ENCODE measurements at regions not wholly inside any gene's neighbourhood (a gene's known extent, or its start where the extent isn't known, plus 50 kb on each side); places are given as distances from the start of the nearest gene placed in this dataset.

GRCh38 chr4:98758182-98758581 is 99.8 kb upstream of the TSPAN5 start:
- DNase-seq (ENCODE audit: low read depth) = no peak

- no peak for DNase-seq (ENCODE audit: low read depth)
Measured at GRCh38 chr4:98754736-98755135, 96.3 kb upstream of the TSPAN5 start.

- no peak for DNase-seq (ENCODE audit: low read depth)
Measured at GRCh38 chr4:98749206-98749605, 90.8 kb upstream of the TSPAN5 start.

- no peak for DNase-seq (ENCODE audit: low read depth)
Measured at GRCh38 chr4:98748609-98749008, 90.2 kb upstream of the TSPAN5 start.

GRCh38 chr4:98747393-98748091 is 89.1 kb upstream of the TSPAN5 start:
- DNase-seq (ENCODE audit: low read depth) = no peak

GRCh38 chr4:98746936-98747335 is 88.5 kb upstream of the TSPAN5 start:
- no peak for DNase-seq (ENCODE audit: low read depth)

GRCh38 chr4:98746530-98746929 is 88.1 kb upstream of the TSPAN5 start:
- no peak for DNase-seq (ENCODE audit: low read depth)

GRCh38 chr4:98745366-98745765 is 87.0 kb upstream of the TSPAN5 start:
- DNase-seq (ENCODE audit: low read depth) = no peak

GRCh38 chr4:98744372-98745150 is 86.2 kb upstream of the TSPAN5 start:
- DNase-seq (ENCODE audit: low read depth) = no peak

GRCh38 chr4:98741952-98742351 is 83.5 kb upstream of the TSPAN5 start:
- DNase-seq (ENCODE audit: low read depth) = no peak

GRCh38 chr4:98739751-98740150 is 81.3 kb upstream of the TSPAN5 start:
- no peak for DNase-seq (ENCODE audit: low read depth)

GRCh38 chr4:98733601-98734000 is 75.2 kb upstream of the TSPAN5 start:
- DNase-seq (ENCODE audit: low read depth) = no peak

- DNase-seq (ENCODE audit: low read depth) = no peak
Measured at GRCh38 chr4:98728871-98729270, 70.5 kb upstream of the TSPAN5 start.

GRCh38 chr4:98728433-98728832 is 70.0 kb upstream of the TSPAN5 start:
- DNase-seq (ENCODE audit: low read depth) = no peak

GRCh38 chr4:98722000-98722399 is 63.6 kb upstream of the TSPAN5 start:
- DNase-seq (ENCODE audit: low read depth) = no peak

GRCh38 chr4:98720871-98721480 is 62.6 kb upstream of the TSPAN5 start:
- DNase-seq (ENCODE audit: low read depth) = no peak

- DNase-seq (ENCODE audit: low read depth) = no peak
Measured at GRCh38 chr4:98716796-98717195, 58.4 kb upstream of the TSPAN5 start.

GRCh38 chr4:98712607-98713006 is 54.2 kb upstream of the TSPAN5 start:
- DNase-seq (ENCODE audit: low read depth) = no peak

GRCh38 chr4:98711526-98711925 is 53.1 kb upstream of the TSPAN5 start:
- no peak for DNase-seq (ENCODE audit: low read depth)

GRCh38 chr4:98710831-98711230 is 52.4 kb upstream of the TSPAN5 start:
- no peak for DNase-seq (ENCODE audit: low read depth)

Data from activated T-helper 9 cell treated with anti-CD3 and anti-CD28 coated beads, Interleukin-2, amount 50 U/mL, for 16 hours (primary cell).